GM06990 (cell line): ENCODE measurements at regions not wholly inside any gene's neighbourhood (a gene's known extent, or its start where the extent isn't known, plus 50 kb on each side); places are given as distances from the start of the nearest gene placed in this dataset.

Source experiments
- DNase-seq: peaks from one replicate; pipeline ENCODE4 v3.0.0-alpha.2; 2011; ENCODE audit not compliant: insufficient read length; ENCODE audit errors: extremely low read depth
- H3K27me3 ChIP-seq: replicated peaks from 2 replicates; pipeline ENCODE4 v1.6.0; 2011; ENCODE audit warnings: low read length; ENCODE audit not compliant: control insufficient read depth, insufficient read depth
- H3K36me3 ChIP-seq: 2 replicates; pipeline ENCODE4 v1.5.1; 2011; ENCODE audit warnings: low read length; ENCODE audit not compliant: control insufficient read depth, insufficient read depth
- H3K4me3 ChIP-seq: replicated peaks from 2 replicates; pipeline ENCODE4 v1.5.1; 2011; ENCODE audit warnings: low read depth, mild to moderate bottlenecking, control low read depth, low read length
- TF ChIP-seq, protein P1 (sequence below): IDR thresholded peaks from 2 replicates; pipeline ENCODE4 v1.5.1; 2011; ENCODE audit warnings: low read length, control low read depth, mild to moderate bottlenecking, inconsistent platforms; ENCODE audit not compliant: insufficient read depth, poor library complexity, severe bottlenecking

- no peak for DNase-seq
- TF ChIP-seq, protein P1, sequence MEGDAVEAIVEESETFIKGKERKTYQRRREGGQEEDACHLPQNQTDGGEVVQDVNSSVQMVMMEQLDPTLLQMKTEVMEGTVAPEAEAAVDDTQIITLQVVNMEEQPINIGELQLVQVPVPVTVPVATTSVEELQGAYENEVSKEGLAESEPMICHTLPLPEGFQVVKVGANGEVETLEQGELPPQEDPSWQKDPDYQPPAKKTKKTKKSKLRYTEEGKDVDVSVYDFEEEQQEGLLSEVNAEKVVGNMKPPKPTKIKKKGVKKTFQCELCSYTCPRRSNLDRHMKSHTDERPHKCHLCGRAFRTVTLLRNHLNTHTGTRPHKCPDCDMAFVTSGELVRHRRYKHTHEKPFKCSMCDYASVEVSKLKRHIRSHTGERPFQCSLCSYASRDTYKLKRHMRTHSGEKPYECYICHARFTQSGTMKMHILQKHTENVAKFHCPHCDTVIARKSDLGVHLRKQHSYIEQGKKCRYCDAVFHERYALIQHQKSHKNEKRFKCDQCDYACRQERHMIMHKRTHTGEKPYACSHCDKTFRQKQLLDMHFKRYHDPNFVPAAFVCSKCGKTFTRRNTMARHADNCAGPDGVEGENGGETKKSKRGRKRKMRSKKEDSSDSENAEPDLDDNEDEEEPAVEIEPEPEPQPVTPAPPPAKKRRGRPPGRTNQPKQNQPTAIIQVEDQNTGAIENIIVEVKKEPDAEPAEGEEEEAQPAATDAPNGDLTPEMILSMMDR, result no peak
- Histone ChIP-seq H3K4me3 (no peak overlapping the region), H3K36me3 (no peaks in the 10 kb centered on the region), H3K27me3 (no peaks in the 10 kb centered on the region; the same call in none of the 2 replicates)
Observed at GRCh38 chr9:97759581-97760288, 62.6 kb upstream of the XPA start.

- H3K27me3 ChIP-seq, result no peaks in the 10 kb centered on the region; the same call in none of the 2 replicates
- H3K4me3 ChIP-seq, result no peak overlapping the region
- TF ChIP-seq, protein P1, result no peak
- no peak for DNase-seq
- H3K36me3 ChIP-seq, result no peaks in the 10 kb centered on the region
Observed at GRCh38 chr9:97761056-97761598, 64.0 kb upstream of the XPA start.

- H3K27me3 ChIP-seq, result peaks cover 1% of the 10 kb centered on the region
- TF ChIP-seq, protein P1, result no peak
- H3K36me3 ChIP-seq, result no peaks in the 10 kb centered on the region
- no peak for DNase-seq
- H3K4me3 ChIP-seq, result no peak overlapping the region
Observed at GRCh38 chr9:97761879-97762278, 64.7 kb upstream of the XPA start.

DNA sequence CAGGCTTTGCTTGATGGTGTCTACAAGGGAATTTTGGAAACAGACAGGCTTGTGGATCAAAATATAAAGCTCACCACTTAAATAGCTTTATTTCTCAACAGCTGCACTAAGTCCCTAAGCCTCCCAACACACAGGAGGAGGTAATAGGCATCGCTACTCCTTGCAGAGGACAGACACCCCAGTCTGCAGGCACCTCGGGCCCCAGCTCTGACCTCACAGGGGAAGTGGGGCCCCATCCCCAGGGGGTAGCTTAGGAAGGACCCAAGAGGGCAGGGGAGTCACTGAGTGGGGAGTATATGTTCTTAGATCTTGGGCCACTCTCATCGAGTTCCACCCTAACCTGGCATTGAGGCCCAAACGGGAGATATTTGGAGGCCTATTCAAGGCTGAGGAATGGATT is 66.7 kb upstream of the XPA start:
- Histone ChIP-seq H3K4me3 (no peak overlapping the region), H3K27me3 (peaks cover 1% of the 10 kb centered on the region), H3K36me3 (no peaks in the 10 kb centered on the region)
- DNase-seq, result no peak
- TF ChIP-seq, protein P1, result no peak

DNA sequence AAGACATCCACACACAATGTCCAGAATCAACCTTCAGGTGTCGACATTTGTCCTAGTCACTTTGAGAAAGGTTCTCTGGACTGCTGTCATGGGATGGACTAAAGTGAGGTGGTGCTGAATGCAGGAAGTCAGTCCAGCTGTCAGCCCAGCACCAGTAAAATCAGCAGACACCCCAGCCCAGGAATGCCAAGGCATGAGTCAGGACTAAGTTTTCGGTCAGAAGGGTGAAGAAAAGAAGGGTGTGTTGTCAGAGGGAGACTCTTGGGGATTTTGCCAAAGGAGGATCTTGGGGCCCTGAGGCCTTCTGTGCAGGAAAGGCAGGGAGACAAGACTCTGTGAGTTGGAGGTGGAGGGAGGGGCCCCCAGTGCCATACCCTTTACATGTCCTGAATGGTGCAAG is 69.0 kb upstream of the XPA start:
- TF ChIP-seq, protein P1, result no peak

More for the DNA sequence above, 69.0 kb upstream of the XPA start:
- peaks cover 3% of the 10 kb centered on the region for H3K27me3 ChIP-seq
- no peak overlapping the region for H3K4me3 ChIP-seq
- no peak for DNase-seq
- no peaks in the 10 kb centered on the region for H3K36me3 ChIP-seq
